DMS153 treated with DMSO at 0.1 percent for 48 hours (cell line): ENCODE measurements at regions not wholly inside any gene's neighbourhood (a gene's known extent, or its start where the extent isn't known, plus 50 kb on each side); places are given as distances from the start of the nearest gene placed in this dataset.
"Not testable (repeated sequence)": the region's sequence is repeated elsewhere in the genome, so short reads cannot be mapped to it uniquely, and the experiment has no call there.

Experiments
- DNase-seq: peaks from one replicate; lab custom pipeline; 2025; ENCODE audit not compliant: unreplicated experiment; lab: John Stamatoyannopoulos, UW

GRCh38 chr5:71821029-71821428, 102.0 kb downstream of the CARTPT start:
- no peak for DNase-seq

DNA sequence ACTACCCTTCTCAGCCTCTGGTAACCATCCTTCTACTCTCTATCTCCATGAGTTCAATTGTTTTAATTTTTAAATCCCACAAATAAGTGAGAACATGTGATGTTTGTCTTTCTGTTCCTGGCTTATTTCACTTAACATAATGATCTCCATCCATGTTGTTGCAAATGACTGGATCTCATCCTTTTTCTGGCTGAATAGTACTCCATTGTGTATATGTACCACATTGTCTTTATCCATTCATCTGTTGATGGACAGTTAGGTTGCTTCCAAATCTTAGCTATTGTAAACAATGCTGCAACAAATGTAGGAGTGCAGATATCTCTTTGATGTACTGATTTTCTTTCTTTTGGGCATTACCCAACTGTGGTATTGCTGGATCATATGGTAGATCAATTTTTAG, 103.0 kb downstream of the CARTPT start:
- DNase-seq: not testable (repeated sequence)

GRCh38 chr5:71825992-71826391, 106.9 kb downstream of the CARTPT start:
- DNase-seq: no peak

- no peak for DNase-seq
These were observed 109.4 kb downstream of the CARTPT start for GRCh38 chr5:71828291-71829040.

DNA sequence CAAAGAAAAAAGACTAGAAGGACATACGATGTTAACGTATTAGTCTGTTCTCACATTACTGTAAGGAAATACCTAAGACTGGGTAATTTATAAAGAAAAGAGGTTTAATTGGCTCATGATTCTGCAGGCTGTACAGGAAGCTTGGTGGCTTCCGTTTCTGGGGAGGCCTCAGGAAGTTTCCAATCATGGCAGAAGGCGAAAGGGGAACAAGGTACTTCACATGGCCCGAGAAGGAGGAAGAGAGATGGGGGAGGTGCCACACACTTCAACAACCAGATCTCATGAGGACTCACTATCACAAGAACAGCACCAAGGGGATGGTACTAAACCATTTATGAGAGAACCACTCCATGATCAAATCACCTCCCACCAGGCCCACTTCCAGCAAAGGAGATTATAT, 110.1 kb downstream of the CARTPT start:
- DNase-seq: no peak

GRCh38 chr5:71830681-71831539, 111.8 kb downstream of the CARTPT start:
- peak; percentile 54 for DNase-seq

DNA sequence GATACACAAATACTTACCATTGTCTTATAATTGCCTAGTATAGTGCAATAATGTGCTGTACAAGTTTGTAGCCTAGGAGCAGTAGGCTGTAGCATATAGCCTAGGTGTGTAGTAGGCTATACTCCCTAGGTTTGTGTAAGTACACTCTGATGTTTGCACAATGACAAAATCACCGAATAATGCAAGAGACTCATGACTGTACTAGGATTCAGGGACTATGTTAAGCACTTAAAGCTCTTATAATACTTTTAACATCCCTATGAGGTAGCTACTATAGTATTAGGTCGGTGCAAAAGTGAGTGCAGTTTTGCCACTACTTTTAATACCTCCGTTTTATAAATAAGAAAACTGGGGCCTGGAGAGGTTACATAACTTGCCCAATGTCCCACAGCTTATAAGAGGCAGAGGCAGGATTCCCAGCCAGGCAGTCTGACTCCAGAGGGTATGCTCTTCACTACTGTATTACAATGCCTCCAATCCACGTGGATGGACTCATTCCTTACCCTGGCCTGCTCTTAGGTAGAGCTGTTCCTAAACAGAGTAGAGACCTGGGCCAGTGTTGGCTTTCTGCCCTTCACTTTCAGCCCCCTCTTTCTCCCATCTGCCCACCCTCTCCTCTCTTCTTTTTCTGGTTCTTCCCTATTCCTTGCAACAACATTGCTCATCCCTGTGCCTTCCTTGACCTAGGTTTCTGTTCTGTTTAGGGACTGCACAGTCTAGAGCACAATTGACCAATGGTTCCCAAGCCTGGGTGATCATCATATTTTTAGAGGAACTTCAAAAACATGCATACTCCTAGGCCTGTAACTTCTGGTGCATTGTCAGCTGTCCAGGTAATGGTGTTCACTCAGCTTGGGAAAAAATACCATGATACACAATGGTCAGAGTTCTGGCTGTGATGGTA, 114.0 kb downstream of the CARTPT start:
- DNase-seq: no peak

DNA sequence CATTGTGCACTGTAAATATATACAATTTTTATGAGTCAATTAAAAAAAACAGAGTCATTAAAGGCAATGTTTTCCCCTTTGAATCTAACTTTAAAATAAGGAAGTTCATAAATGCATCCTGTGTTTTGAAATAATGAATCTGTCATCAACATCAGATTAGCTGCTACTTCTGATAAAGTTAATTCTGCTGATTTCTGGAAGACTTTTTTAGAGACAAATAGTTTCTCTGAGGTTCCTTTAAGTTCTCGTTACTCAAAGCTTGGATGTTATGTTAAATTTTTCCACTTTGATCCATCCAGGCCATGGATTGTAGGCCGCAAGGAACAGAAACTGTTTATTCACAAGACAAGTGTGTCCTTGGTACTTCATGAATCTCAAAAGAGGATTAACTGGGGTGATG, 115.5 kb downstream of the CARTPT start:
- DNase-seq: no peak

GRCh38 chr5:71836084-71836483, 117.0 kb downstream of the CARTPT start:
- no peak for DNase-seq

GRCh38 chr5:71836559-71837112, 117.6 kb downstream of the CARTPT start:
- no peak for DNase-seq

GRCh38 chr5:71838286-71838685, 119.2 kb downstream of the CARTPT start:
- DNase-seq: no peak

GRCh38 chr5:71839096-71839884, 120.2 kb downstream of the CARTPT start:
- DNase-seq: no peak

DNA sequence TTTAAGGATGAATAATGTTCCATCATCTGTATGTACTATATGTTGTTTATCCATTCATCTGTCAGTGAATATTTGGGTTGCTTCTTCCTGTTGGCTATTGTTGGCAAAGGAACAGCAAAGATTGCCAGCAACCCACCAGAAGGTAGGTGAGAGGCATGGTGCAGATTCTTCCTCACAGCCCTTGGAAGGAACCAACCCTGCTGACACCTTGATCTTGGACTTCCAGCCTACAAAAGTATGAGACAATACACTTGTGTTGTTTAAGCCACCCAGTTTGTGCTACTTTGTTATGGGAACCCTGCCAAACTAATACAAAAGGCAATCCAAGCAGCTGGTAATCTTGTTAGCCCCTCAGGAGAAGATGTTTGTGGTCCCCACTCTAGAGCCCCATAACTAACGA, 122.0 kb downstream of the CARTPT start:
- DNase-seq: no peak

DNA sequence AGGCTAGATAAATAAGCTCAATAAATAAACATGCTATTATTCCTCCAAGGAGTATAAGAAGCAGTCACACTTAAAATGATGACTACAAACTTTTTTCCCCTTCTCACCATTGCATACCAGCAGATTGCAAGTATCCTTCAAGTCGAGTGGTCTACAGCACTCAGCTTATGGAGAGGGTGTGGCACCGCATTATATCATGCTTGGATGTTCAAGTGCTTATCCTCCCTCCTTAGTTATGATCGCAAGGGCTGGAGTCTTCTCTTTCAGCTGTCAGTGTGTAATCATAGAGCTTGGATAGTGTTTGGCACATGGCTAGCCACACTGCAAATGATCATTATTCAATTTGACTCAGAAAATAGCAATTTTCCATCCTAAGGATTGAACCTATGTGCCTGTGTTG, 124.0 kb downstream of the CARTPT start:
- no peak for DNase-seq

- no peak for DNase-seq
These were observed 125.8 kb downstream of the CARTPT start for GRCh38 chr5:71844862-71845261.

- DNase-seq: no peak
These were observed 140.4 kb downstream of the CARTPT start for GRCh38 chr5:71859515-71859914.

DNA sequence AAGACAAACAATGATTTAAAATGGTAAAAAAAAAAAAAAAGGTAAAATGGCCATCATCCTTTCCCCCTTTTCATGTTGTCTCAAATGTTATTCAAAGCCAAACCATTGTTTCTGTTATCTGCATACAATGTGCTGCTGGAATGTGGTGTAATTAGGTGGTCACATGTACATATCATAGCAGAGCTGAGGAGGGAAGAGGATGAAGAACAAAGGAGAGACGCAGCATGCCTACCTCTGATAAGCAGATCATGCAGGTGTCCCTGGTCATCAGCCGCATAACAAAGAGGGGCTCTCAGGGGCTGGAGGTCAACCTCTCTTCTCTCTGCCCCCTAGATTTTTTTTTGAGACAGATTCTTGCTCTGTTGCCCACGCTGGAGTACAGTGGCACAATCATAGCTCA, 141.0 kb downstream of the CARTPT start:
- no peak for DNase-seq

GRCh38 chr5:71861682-71862081, 142.6 kb downstream of the CARTPT start:
- no peak for DNase-seq

- no peak for DNase-seq
These were observed 143.0 kb downstream of the CARTPT start for GRCh38 chr5:71862087-71862486.

DNA sequence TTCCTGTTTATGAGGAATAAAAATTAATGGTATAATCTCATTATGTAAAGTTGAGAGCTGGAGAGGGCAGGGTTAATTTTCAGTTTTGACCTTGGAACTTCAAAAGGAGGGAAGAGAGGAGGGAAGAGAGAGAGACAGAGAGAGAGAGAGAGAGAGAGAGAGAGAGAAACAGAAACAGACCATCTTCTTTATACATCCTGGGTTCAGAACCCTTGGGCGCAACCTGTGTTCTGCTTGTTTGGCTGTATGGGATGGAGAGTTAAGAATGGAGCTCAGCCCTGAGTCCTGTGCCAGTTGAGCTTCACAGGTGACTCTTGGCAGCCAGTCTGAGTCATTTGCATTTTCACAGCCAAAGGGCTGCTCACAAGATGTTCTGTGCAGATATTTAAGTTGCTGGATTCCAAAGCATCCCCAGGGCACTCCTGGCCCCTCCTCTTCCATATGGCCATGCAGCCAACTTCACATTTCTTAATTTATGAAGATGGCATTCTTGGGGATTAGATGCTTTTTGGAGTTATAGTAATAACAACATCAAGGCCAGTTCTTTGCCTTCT, 143.5 kb downstream of the CARTPT start:
- DNase-seq: no peak
